Esophagus squamous epithelium (tissue), 5 donors: ENCODE measurements at regions not wholly inside any gene's neighbourhood (a gene's known extent, or its start where the extent isn't known, plus 50 kb on each side); places are given as distances from the start of the nearest gene placed in this dataset.

Experiments
- DNase-seq: peaks from one replicate; lab custom pipeline; 2025; lab: John Stamatoyannopoulos, UW
- H3K27ac ChIP-seq, 4 donors: fragments of 200-600 bp; sonication (generic); one replicate each; pipeline ENCODE4 v1.5.1; 2016 to 2019; ENCODE audit warnings: mild to moderate bottlenecking in 1 of 4
- H3K27me3 ChIP-seq, 4 donors: fragments of 200-600 bp; sonication (generic); 1 replicate in 3 of 4; 2 replicates in 1 of 4; pipeline versions ENCODE4 v1.5.1 to v1.6.0; 2017 to 2021; ENCODE audit warnings: antibody characterized with exemption in 1 of 4
- H3K36me3 ChIP-seq, 3 donors: fragments of 200-600 bp; sonication (generic); one replicate each; pipeline ENCODE4 v1.5.1; 2016 to 2019
- H3K4me1 ChIP-seq, 3 donors: fragments of 200-600 bp; sonication (generic); one replicate each; pipeline ENCODE4 v1.5.1; 2017 to 2019
- H3K4me3 ChIP-seq, 4 donors: fragments of 200-600 bp; sonication (generic); 1 replicate in 3 of 4; 2 replicates in 1 of 4; pipeline ENCODE4 v1.5.1; 2016 to 2019; ENCODE audit warnings: mild to moderate bottlenecking in 2 of 4, moderate library complexity in 1 of 4
- H3K9me3 ChIP-seq, 3 donors: fragments of 200-600 bp; sonication (generic); one replicate each; pipeline ENCODE4 v1.5.1; 2016 to 2019
- CTCF ChIP-seq, 6 experiments: fragments of 450-650 bp in 4 of 6; fragments of 200-600 bp in 2 of 6; sonication (generic) in 2 of 6; IDR thresholded peaks; one replicate each; pipeline ENCODE4 v1.5.1; 2016 to 2019; ENCODE audit warnings: antibody characterized with exemption in 6 of 6, mild to moderate bottlenecking in 4 of 6, moderate library complexity in 4 of 6
- POLR2A ChIP-seq, 4 donors: fragments of 450-650 bp; IDR thresholded peaks; one replicate each; pipeline ENCODE4 v1.6.1; 2017; ENCODE audit warnings: antibody characterized with exemption in 4 of 4, mild to moderate bottlenecking in 4 of 4, moderate library complexity in 3 of 4
- WGBS, 2 donors: methylation state at CpG; one replicate each; pipeline ENCODE4 v1.1.5; 2018; 5-methylcytosine and 5-hydroxymethylcytosine counted together
- intact Hi-C: fragments of 100-400 bp; cut with DNase I; formaldehyde crosslinking; loops from one replicate; pipeline ENCODE4 v1.15.0; 2022
- donor health status: DM: yes; HTN: yes; CAD: no.

DNA sequence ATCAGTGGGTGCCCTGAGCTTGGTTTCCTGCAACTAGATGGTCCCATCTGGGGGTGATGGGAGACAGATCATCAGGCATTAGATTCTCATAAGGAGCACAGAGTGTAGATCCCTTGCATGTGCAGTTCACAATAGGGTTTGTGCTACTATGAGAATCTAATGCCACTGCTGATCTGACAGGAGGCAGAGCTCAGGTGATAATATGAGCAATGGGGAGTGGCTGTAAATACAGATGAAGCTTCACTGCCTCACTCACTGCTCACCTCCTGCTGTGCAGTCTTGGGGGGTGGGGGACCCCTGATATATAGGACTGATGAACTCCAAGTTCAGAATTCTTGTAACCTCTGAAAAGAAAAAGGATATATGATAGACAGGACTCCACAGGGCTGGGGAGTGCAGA, 108.0 kb downstream of the RIN2 start:
- intact Hi-C loops: no loop called here
- peaks cover 0 to 17% (median 0%) of the 10 kb centered on the region in 3 donors for H3K36me3 ChIP-seq
- H3K27ac ChIP-seq: no peak overlapping the region
- H3K4me3 ChIP-seq: no peak overlapping the region
- no peaks in the 10 kb centered on the region for H3K9me3 ChIP-seq
- DNase-seq: no peak
- H3K27me3 ChIP-seq: no peaks in the 10 kb centered on the region
- TF ChIP-seq CTCF (IDR thresholded peaks at IDR 0.05): no peak
- peaks cover 0 to 6% (median 0%) of the 10 kb centered on the region in 3 donors for H3K4me1 ChIP-seq

- Histone ChIP-seq H3K27ac (peak overlapping the region in 1 of 4 donors; percentile 63), H3K4me1 (peaks cover 0 to 6% (median 0%) of the 10 kb centered on the region in 3 donors), H3K36me3 (peaks cover 0 to 27% (median 0%) of the 10 kb centered on the region in 3 donors), H3K9me3 (no peaks in the 10 kb centered on the region), H3K27me3 (no peaks in the 10 kb centered on the region), H3K4me3 (no peak overlapping the region)
- no peak for DNase-seq
- TF ChIP-seq POLR2A (IDR thresholded peaks at IDR 0.05): no peak
- intact Hi-C loops: no loop called here
- WGBS, 2 donors: 48 to 66% methylated on average over 2 of the region's 2 CpGs
Measured at GRCh38 chr20:19867074-19867473, 109.0 kb downstream of the RIN2 start.

- no peak for DNase-seq
- TF ChIP-seq POLR2A (IDR thresholded peaks at IDR 0.05) (no peak), CTCF (IDR thresholded peaks at IDR 0.05) (no peak)
- intact Hi-C loops: no loop called here
- WGBS, 2 donors: 83 to 84% methylated on average over 11 to 13 of the region's 13 CpGs
- peaks cover 0 to 33% (median 0%) of the 10 kb centered on the region in 3 donors for H3K36me3 ChIP-seq
- H3K27me3 ChIP-seq: no peaks in the 10 kb centered on the region
- no peaks in the 10 kb centered on the region for H3K9me3 ChIP-seq
- H3K27ac ChIP-seq: peak overlapping the region in 1 of 4 donors; percentile 63
- peaks cover 0 to 6% (median 0%) of the 10 kb centered on the region in 3 donors for H3K4me1 ChIP-seq
- no peak overlapping the region for H3K4me3 ChIP-seq
Measured at GRCh38 chr20:19867940-19868371, 109.9 kb downstream of the RIN2 start.

GRCh38 chr20:19868441-19868840, 110.4 kb downstream of the RIN2 start:
- Histone ChIP-seq H3K27me3 (no peaks in the 10 kb centered on the region), H3K4me1 (peaks cover 0 to 6% (median 0%) of the 10 kb centered on the region in 3 donors), H3K27ac (peak overlapping the region in 1 of 4 donors; percentile 16), H3K36me3 (peaks cover 0 to 34% (median 0%) of the 10 kb centered on the region in 3 donors), H3K4me3 (no peak overlapping the region), H3K9me3 (no peaks in the 10 kb centered on the region)
- WGBS, 2 donors: 77 to 84% methylated on average over 6 of the region's 6 CpGs
- intact Hi-C loops: no loop called here
- DNase-seq: no peak
- no peak for TF ChIP-seq CTCF (IDR thresholded peaks at IDR 0.05)
- no peak for TF ChIP-seq POLR2A (IDR thresholded peaks at IDR 0.05)

DNA sequence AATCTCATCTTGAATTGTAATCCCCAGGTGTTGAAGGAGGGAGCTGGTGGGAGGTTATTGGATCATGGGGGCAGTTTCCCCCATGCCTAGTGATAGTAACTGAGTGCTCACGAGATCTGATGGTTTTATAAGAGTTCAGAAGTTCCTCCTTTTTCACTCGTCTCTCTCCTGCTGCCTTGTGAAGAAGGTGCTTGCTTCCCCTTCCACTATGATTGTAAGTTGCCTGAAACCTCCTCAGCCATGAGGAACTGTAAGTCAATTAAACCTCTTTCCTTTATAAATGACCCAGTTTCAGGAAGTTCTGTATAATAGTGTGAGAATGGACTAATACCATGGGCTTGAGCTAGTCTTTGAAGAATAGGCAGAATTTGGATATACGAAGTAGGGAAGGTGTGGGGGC, 113.9 kb downstream of the RIN2 start:
- H3K4me1 ChIP-seq: peaks cover 0 to 15% (median 4%) of the 10 kb centered on the region in 3 donors
- intact Hi-C loops: no loop called here
- no peak overlapping the region for H3K4me3 ChIP-seq
- no peaks in the 10 kb centered on the region for H3K9me3 ChIP-seq
- no peak for DNase-seq
- peaks cover 0 to 43% (median 0%) of the 10 kb centered on the region in 3 donors for H3K36me3 ChIP-seq
- H3K27ac ChIP-seq: no peak overlapping the region
- no peak for TF ChIP-seq POLR2A (IDR thresholded peaks at IDR 0.05)
- TF ChIP-seq CTCF (IDR thresholded peaks at IDR 0.05): no peak
- WGBS, 2 donors: 84 to 93% methylated on average over 3 of the region's 3 CpGs
- H3K27me3 ChIP-seq: no peaks in the 10 kb centered on the region
